ENCODE measurements at regions not wholly inside any gene's neighbourhood (a gene's known extent, or its start where the extent isn't known, plus 50 kb on each side); places are given as distances from the start of the nearest gene placed in this dataset.

- TF ChIP-seq CTCF (IDR thresholded peaks at IDR 0.05 in 8 of 11, conservative IDR thresholded peaks at IDR 0.05 in 3 of 11) (no peak), POLR2AphosphoS5 (IDR thresholded peaks at IDR 0.05) (no peak), POLR2A (IDR thresholded peaks at IDR 0.05) (no peak)
Observed at GRCh38 chr4:141530627-141531026, 105.8 kb upstream of the IL15 start.
